Left colon (tissue), 2 donors: ENCODE measurements at regions not wholly inside any gene's neighbourhood (a gene's known extent, or its start where the extent isn't known, plus 50 kb on each side); places are given as distances from the start of the nearest gene placed in this dataset.
A peak's percentile ranks its signal among the peaks of the same experiment; 100 is the strongest.
"Not testable (repeated sequence)": the region's sequence is repeated elsewhere in the genome, so short reads cannot be mapped to it uniquely, and the experiment has no call there.

Experiments used
- ATAC-seq: fragments of 200-7000 bp; cut with Tn5 transposase; one replicate; pipeline ENCODE4 v1.9.1; 2020; ENCODE audit warnings: mild to moderate bottlenecking, moderate library complexity
- DNase-seq, 2 donors: peaks; one replicate each; pipeline ENCODE4 v3.0.0-alpha.2; 2020
- intact Hi-C, 2 donors: fragments of 100-400 bp; cut with DNase I in 1 of 2; cut with micrococcal nuclease in 1 of 2; formaldehyde crosslinking; loops; one replicate each; pipeline versions ENCODE4 v1.11.2 to v1.14.0; 2022; cut with DNase I, micrococcal nuclease
- donor health status: DM: no; HTN: no; CAD: no.
- donor health status: DM: yes; HTN: yes; CAD: no.

- ATAC-seq: no peak
- intact Hi-C loops: no loop called here
- DNase-seq: no peak
These were observed 260.1 kb downstream of the COL4A1 start for GRCh38 chr13:110046811-110047210.

DNA sequence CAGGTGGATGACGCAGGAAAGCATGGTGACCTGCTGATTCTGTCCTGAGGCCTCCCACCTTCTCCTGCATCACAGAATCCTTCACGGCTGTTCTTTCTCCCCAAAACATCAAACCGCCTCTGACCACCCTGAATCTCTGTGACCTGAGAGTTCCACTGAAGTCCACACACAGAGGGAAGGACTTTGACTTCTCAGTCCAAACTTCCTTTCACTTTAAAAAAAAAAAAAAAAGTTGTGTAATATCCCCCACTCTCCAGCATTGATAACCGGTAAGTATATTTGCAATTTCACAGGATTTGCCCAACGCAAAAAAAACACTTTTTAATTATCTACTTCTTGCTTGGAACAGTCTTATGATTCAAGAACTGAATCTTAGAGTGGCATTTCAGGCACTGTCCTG lies 259.5 kb upstream of the IRS2 start:
- ATAC-seq (no peak), DNase-seq (no peak)
- intact Hi-C loops: no loop called here

- ATAC-seq: no peak
- intact Hi-C loops: no loop called here
These were observed 258.8 kb upstream of the IRS2 start for GRCh38 chr13:110045202-110045601.

DNA sequence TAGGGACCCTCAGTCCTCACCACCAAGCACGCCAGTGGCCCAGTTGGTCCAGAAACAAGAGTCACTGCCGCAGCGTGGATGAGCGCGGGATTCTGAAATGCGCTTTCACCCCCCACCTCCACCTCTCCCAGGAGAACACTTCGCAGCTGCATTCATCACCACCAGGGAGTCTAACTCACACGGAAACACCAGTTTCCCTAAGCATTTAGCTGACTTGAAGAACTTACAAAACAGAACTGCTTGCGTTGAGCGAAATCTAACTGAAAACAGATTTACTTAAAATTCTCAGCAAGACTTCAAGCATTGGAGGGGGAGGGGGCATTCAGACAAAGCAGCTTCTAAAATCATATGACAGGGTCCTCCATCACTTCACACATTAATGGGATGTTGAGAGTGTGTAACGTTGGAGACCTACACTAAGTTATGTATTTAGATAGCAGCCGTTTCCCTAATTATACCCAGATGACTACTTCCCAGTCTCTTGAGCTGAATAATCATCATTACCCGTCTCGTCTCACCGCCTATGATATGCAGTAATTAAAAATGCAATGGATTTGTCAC lies 258.2 kb upstream of the IRS2 start:
- intact Hi-C loops: no loop called here
- DNase-seq: no peak
- ATAC-seq: no peak

More at GRCh38 chr13:110045202-110045601, 258.8 kb upstream of the IRS2 start:
- no peak for DNase-seq

GRCh38 chr13:110042253-110042950 lies 256.0 kb upstream of the IRS2 start:
- intact Hi-C loops: no loop called here
- no peak for DNase-seq
- ATAC-seq: no peak

DNA sequence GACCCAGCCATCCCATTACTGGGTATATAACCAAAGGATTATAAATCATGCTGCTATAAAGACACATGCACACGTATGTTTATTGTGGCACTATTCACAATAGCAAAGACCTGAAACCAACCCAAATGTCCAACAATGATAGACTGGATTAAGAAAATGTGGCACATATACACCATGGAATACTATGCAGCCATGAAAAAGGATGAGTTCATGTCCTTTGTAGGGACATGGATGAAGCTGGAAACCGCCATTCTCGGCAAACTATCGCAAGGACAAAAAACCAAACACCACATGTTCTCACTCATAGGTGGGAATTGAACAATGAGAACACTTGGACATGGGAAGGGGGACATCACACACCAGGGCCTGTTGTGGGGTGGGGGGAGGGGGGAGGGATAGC lies 255.3 kb upstream of the IRS2 start:
- intact Hi-C loops, ATAC-seq, DNase-seq: not testable (repeated sequence)

DNA sequence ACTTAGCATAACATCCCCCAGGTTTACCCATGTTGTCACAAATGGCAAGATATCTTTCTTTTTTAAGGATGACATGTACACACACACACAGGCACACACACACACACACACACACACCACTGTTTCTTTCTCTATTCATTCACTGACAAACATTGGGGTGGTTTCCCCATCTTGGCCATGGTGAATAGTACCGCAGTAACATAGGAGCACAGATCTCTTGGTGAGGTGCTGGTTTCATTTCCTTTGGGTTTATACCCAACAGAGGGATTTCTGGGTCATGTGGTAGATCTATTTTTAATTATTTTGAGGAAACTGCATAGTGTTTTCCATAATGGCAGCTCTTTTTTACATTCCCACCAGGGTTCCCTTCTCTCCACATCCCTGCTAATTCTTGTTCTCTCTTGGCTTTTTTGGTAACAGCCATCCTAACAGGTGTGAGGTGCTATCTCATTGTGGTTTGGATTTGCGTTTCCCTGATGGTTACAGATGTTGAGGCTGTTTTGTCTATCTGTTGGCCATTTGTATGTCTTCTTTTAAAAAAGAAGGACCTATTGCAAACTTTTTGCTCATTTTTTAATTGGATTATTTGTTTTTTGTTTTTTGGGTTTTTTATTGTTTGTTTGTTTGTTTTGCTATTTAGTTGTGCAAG lies 251.7 kb upstream of the IRS2 start:
- DNase-seq: no peak
- intact Hi-C loops: no loop called here
- no peak for ATAC-seq

DNA sequence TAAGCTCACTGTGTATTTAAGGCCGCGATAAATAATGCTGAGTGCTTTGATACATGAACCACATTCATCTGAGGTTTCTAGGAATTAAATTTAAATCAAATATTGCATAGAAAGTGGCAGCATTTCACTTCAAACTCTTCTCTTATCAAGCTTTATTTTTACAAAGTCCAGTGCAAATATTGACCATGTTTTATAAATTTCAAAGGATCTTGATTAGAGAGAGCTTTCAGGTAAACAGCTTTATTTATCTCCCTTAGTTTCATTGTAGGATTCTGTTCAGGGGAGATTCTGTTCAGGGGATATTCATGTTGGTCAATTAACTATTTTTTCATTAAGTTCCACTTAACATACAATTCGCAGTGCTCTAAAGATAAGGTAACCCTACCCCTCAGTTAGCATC lies 249.7 kb upstream of the IRS2 start:
- intact Hi-C loops: no loop called here
- no peak for DNase-seq
- no peak for ATAC-seq

DNA sequence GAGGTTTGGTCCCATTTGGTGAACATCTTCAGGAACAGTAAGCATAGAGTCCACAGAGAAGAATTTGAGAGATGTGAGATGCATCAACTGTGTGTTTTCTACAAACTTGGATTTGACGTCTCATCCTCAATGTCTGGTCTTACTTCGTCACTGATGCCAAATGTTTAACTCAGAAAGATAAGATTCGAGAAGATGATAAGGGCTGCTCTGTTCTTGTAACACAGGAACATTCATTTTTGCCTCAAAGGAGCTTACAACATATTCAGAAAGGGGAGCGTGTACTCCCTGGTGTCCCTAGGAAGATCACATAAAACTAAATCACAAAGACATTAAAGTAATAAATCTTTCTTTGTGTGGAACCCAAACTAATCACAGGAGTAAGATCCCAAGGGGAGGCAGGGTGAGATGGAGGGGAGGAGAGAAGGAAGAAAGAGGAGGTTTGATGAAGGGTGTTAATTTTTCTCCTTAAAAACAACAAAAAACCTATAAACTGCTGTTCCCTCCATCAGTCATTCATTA lies 247.7 kb upstream of the IRS2 start:
- DNase-seq (no peak), ATAC-seq (no peak)
- intact Hi-C loops: no loop called here

DNA sequence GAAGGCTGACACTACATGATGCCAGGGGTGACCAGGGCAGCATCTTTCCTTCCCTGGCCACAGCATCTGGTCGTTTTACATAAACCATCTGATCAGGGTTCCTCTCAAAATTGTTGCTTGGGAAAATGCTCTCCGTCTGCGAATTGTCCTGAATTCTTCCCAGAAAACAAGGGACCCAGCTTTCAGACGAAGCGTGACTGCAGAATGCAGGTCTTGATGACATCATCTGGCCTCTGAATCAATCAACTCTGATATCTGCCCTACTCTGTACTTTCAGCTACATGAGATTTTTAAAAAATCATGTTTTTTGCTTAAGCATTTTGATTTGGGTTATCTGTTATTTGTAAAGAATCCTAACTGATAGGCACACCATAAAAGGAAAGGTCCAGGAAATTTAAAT lies 246.6 kb upstream of the IRS2 start:
- intact Hi-C loops: no loop called here
- no peak for DNase-seq
- ATAC-seq: no peak

- intact Hi-C loops: no loop called here
- ATAC-seq: no peak
- DNase-seq: no peak
These were observed 244.1 kb upstream of the IRS2 start for GRCh38 chr13:110030394-110030928.

DNA sequence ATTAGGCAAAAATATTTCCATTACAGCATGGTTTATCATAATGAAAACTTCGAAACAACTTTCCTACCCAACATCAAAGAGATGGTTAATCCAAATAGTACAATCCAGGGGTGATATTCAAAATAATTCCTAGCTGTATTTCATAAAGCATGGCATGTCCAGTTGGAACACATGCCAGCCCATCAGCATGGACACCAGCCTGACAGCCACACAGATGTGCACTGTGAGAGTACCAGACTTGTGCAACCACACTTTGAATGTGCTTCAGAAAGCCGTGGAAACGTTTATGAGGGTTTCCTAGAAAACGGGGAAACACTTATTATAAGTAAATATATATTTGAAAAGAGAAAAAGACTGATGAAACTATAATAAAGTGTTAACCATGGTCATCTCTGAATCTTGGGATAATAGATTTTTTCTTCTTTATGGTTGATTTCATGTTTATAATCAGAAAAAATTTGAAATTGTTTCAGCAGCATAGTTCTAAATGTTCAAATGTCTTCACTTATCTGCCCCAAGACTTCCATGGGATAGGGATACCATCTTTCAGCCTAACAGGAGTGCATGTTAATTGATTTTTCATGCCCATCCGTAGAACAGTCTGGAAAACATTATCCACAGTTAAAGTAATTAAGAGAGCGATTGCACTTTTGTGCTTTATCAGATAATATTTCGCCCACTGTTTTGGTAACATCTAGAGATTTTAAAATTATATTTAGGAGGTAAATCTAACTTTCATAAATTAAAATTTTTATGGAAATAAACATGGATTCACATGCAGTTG lies 242.6 kb upstream of the IRS2 start:
- no peak for ATAC-seq
- no peak for DNase-seq
- intact Hi-C loops: no loop called here

DNA sequence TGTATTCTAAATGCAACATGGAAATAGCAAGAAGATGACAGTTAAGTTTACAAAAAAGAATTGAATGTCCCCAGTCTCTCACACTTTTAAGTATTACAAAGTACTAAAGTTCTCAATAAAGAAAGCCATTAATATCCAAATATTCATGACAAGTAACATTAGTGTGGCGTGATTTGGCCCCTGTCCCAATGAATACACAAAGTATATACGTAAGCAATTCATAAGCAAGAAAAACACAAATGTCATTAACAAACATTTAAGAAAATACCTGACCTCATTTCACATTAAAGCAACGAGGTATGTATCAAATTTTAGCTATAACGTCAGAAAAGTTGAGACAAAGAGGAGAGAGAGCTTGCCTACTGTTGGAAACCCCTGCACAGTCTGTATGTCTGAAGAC lies 241.9 kb upstream of the IRS2 start:
- intact Hi-C loops: no loop called here
- DNase-seq (no peak), ATAC-seq (no peak)

DNA sequence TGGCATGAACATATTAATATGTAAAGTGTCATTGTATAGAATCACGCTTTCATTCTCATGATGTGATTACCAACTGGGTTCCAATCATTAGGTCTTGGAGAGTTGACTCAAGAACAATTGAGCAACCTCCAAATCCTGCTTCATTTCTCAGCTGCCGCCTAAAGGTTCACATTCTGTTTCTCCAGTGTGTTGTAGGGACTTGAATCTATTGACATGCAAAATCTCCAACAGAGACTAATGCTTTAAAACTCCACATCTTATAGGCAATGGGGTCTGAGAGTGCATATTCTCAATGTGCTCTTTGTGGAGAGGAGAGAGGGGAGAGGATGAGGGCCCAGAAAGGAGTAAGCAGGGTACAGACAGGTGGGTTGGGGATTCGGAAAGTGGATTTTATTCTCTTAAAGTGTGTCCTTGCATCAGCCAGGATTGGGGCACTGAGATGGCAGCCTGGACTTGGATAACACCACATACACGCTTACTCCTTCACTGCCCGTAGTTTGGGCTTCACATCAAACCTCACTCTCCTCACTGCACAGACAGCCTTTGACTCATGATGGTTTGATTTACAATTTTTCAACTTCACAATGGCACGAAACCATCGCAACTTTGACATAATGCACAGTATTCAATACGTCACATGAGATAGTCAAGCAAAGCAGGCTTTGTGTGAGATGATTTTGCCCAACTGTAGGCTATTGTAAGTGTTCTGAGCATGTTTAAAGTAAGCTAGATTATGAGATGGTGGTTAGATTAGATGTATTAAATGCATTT lies 241.3 kb upstream of the IRS2 start:
- no peak for ATAC-seq
- intact Hi-C loops: no loop called here

DNA sequence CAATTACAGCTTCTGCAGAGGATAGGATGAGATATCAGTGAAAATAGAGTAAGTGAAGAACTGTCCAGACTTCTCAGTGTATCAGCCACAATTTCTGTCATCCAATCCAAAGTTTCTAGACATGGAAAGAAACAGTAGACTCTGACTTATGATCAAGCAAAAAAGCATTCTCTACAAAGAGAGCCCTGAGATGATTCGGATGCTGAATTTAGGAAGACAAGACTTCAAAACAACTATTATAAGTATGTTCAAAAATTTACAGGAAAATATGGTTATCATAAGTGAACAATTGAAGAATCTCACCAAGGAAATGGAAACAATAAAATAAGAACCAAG lies 238.2 kb upstream of the IRS2 start:
- intact Hi-C loops: no loop called here
- no peak for DNase-seq
- ATAC-seq: no peak

More for the DNA sequence above, 241.3 kb upstream of the IRS2 start:
- no peak for DNase-seq

- DNase-seq: peak in 1 of 2 donors; percentile 36
- intact Hi-C loops: no loop called here
- no peak for ATAC-seq
These were observed 237.6 kb upstream of the IRS2 start for GRCh38 chr13:110023729-110024644.

DNA sequence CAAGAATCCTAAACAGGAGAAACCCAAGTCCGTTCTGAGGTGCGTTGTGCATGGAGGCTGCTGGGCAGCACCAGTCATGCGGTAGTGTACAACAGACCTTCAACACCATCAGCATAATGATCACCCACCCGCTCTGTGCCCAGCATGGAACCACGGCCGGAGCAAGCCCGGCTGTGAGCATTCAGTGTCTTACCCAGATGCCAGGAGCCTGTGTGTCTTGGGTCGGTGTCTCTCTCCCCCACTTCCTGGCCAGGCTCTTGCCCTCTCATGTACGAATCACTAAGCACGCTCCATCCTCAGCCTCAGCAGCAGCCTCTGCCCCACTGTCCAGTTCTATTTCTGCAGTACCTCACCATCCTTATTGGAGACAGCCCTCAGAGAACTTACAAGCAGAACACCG lies 231.6 kb upstream of the IRS2 start:
- ATAC-seq: no peak
- intact Hi-C loops: no loop called here
- no peak for DNase-seq

GRCh38 chr13:110017379-110017778 lies 231.0 kb upstream of the IRS2 start:
- ATAC-seq (no peak), DNase-seq (no peak)
- intact Hi-C loops: no loop called here
